ENCODE measurements at regions not wholly inside any gene's neighbourhood (a gene's known extent, or its start where the extent isn't known, plus 50 kb on each side); places are given as distances from the start of the nearest gene placed in this dataset.

DNA sequence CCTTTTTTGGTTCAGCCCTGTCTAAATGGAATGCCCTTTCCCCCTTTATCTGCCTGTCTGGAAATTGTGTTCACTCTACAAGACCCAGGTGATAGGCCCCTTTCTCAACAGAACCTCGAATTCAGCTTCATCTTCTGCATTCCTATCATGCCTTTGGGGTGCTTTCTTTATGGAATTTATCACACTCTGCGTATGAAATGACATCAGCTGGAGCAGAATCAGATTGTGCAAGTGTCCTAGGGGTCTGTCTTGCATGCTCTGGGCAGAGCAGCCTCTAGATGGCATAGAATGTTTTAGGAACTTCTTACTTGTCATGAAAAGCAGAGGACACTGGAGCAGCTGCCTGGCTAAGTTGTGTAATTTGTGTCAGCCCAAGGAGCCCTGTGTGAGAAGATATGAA is 84.9 kb downstream of the ISL1 start:
- H2AFZ ChIP-seq (ENCODE audit: low read depth, low read length), result no peak overlapping the region
- no peaks in the 10 kb centered on the region for H3F3A ChIP-seq (ENCODE audit: insufficient read depth, low read length, poor library complexity, severe bottlenecking)
- no peak overlapping the region for H3K9ac ChIP-seq (ENCODE audit: low read length)
- H3K4me3 ChIP-seq (ENCODE audit: low read length), result no peak overlapping the region
- H3K9me2 ChIP-seq (ENCODE audit: insufficient read depth, low read length), result no peaks in the 10 kb centered on the region
- H3K27ac ChIP-seq (ENCODE audit: low read length), result no peak overlapping the region
- H3K36me3 ChIP-seq (ENCODE audit: insufficient read depth, low read length), result no peaks in the 10 kb centered on the region
- no peak for TF ChIP-seq SMC3 (conservative IDR thresholded peaks at IDR 0.05; ENCODE audit: poor library complexity)
- TF ChIP-seq, protein P1, sequence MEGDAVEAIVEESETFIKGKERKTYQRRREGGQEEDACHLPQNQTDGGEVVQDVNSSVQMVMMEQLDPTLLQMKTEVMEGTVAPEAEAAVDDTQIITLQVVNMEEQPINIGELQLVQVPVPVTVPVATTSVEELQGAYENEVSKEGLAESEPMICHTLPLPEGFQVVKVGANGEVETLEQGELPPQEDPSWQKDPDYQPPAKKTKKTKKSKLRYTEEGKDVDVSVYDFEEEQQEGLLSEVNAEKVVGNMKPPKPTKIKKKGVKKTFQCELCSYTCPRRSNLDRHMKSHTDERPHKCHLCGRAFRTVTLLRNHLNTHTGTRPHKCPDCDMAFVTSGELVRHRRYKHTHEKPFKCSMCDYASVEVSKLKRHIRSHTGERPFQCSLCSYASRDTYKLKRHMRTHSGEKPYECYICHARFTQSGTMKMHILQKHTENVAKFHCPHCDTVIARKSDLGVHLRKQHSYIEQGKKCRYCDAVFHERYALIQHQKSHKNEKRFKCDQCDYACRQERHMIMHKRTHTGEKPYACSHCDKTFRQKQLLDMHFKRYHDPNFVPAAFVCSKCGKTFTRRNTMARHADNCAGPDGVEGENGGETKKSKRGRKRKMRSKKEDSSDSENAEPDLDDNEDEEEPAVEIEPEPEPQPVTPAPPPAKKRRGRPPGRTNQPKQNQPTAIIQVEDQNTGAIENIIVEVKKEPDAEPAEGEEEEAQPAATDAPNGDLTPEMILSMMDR (IDR thresholded peaks at IDR 0.05; ENCODE audit: poor library complexity, severe bottlenecking), result no peak
- no peak for TF ChIP-seq RAD21 (conservative IDR thresholded peaks at IDR 0.05)
- no peak for TF ChIP-seq TAF1 (IDR thresholded peaks at IDR 0.05; ENCODE audit: low read depth)
- TF ChIP-seq, protein P2, sequence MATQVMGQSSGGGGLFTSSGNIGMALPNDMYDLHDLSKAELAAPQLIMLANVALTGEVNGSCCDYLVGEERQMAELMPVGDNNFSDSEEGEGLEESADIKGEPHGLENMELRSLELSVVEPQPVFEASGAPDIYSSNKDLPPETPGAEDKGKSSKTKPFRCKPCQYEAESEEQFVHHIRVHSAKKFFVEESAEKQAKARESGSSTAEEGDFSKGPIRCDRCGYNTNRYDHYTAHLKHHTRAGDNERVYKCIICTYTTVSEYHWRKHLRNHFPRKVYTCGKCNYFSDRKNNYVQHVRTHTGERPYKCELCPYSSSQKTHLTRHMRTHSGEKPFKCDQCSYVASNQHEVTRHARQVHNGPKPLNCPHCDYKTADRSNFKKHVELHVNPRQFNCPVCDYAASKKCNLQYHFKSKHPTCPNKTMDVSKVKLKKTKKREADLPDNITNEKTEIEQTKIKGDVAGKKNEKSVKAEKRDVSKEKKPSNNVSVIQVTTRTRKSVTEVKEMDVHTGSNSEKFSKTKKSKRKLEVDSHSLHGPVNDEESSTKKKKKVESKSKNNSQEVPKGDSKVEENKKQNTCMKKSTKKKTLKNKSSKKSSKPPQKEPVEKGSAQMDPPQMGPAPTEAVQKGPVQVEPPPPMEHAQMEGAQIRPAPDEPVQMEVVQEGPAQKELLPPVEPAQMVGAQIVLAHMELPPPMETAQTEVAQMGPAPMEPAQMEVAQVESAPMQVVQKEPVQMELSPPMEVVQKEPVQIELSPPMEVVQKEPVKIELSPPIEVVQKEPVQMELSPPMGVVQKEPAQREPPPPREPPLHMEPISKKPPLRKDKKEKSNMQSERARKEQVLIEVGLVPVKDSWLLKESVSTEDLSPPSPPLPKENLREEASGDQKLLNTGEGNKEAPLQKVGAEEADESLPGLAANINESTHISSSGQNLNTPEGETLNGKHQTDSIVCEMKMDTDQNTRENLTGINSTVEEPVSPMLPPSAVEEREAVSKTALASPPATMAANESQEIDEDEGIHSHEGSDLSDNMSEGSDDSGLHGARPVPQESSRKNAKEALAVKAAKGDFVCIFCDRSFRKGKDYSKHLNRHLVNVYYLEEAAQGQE (IDR thresholded peaks at IDR 0.05; ENCODE audit: borderline replicate concordance), result no peak
- no peak for TF ChIP-seq EZH2 (IDR thresholded peaks at IDR 0.05; ENCODE audit: borderline replicate concordance, insufficient read depth, low read length, poor library complexity, severe bottlenecking)
- no peak for TF ChIP-seq EP300 (conservative IDR thresholded peaks at IDR 0.05; ENCODE audit: poor library complexity, severe bottlenecking)
- TF ChIP-seq MXI1 (conservative IDR thresholded peaks at IDR 0.05; ENCODE audit: poor library complexity, severe bottlenecking), result no peak
- TF ChIP-seq POLR2AphosphoS5 (IDR thresholded peaks at IDR 0.05), result no peak
- no peaks in the 10 kb centered on the region for H4K20me1 ChIP-seq (ENCODE audit: insufficient read depth)
- H3K79me2 ChIP-seq (replicated peaks; ENCODE audit: insufficient read depth, low read length), result no peaks in the 10 kb centered on the region
- no peaks in the 10 kb centered on the region for H3K27me3 ChIP-seq (ENCODE audit: insufficient read depth, low read depth, low read length)
- no peaks in the 10 kb centered on the region for H3K9me3 ChIP-seq (ENCODE audit: low read length)
- H3K4me2 ChIP-seq (ENCODE audit: low read length), result no peak overlapping the region

DNA sequence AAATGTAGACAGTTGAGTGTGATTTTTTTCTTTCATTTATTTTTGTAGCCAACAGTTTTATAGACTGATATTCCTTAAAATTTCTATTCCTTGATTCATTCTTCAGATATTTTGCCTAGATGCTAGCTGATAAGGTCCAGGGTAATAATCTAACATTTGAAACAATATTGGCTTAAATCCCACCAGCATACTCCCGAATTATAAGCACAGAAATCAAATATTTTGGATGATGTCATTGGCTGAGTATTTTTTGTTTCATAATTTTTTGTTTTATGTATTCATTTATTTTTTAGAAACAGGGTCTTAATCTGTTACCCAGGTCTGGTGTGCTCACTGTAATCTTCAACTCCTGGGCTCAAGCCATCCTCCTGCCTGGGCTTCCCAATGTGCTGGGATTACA is 88.4 kb downstream of the ISL1 start:
- Histone ChIP-seq H3K4me3 (ENCODE audit: low read length) (no peak overlapping the region), H3K36me3 (ENCODE audit: insufficient read depth, low read length) (no peaks in the 10 kb centered on the region), H3F3A (ENCODE audit: insufficient read depth, low read length, poor library complexity, severe bottlenecking) (no peaks in the 10 kb centered on the region), H3K27me3 (ENCODE audit: insufficient read depth, low read depth, low read length) (no peaks in the 10 kb centered on the region), H3K4me2 (ENCODE audit: low read length) (no peak overlapping the region), H3K79me2 (replicated peaks; ENCODE audit: insufficient read depth, low read length) (no peaks in the 10 kb centered on the region), H4K20me1 (ENCODE audit: insufficient read depth) (no peaks in the 10 kb centered on the region), H2AFZ (ENCODE audit: low read depth, low read length) (no peak overlapping the region), H3K9me3 (ENCODE audit: low read length) (no peaks in the 10 kb centered on the region), H3K9me2 (ENCODE audit: insufficient read depth, low read length) (no peaks in the 10 kb centered on the region), H3K9ac (ENCODE audit: low read length) (no peak overlapping the region), H3K27ac (ENCODE audit: low read length) (no peak overlapping the region)
- TF ChIP-seq EZH2 (IDR thresholded peaks at IDR 0.05; ENCODE audit: borderline replicate concordance, insufficient read depth, low read length, poor library complexity, severe bottlenecking) (no peak), SMC3 (conservative IDR thresholded peaks at IDR 0.05; ENCODE audit: poor library complexity) (no peak), TAF1 (IDR thresholded peaks at IDR 0.05; ENCODE audit: low read depth) (no peak), RAD21 (conservative IDR thresholded peaks at IDR 0.05) (no peak), MXI1 (conservative IDR thresholded peaks at IDR 0.05; ENCODE audit: poor library complexity, severe bottlenecking) (no peak), EP300 (conservative IDR thresholded peaks at IDR 0.05; ENCODE audit: poor library complexity, severe bottlenecking) (no peak), POLR2AphosphoS5 (IDR thresholded peaks at IDR 0.05) (no peak)
- TF ChIP-seq, protein P1 (IDR thresholded peaks at IDR 0.05; ENCODE audit: poor library complexity, severe bottlenecking), result no peak
- TF ChIP-seq, protein P2 (IDR thresholded peaks at IDR 0.05; ENCODE audit: borderline replicate concordance), result no peak

All from neural cell (in vitro differentiated cells).